WTC11 (cell line): ENCODE measurements at regions not wholly inside any gene's neighbourhood (a gene's known extent, or its start where the extent isn't known, plus 50 kb on each side); places are given as distances from the start of the nearest gene placed in this dataset.

Experiments
- ATAC-seq: fragments of 200-7000 bp; cut with Tn5 transposase; 2 replicates; pipeline ENCODE4 v1.10.0; 2021; ENCODE audit warnings: mild to moderate bottlenecking, moderate library complexity
- CTCF ChIA-PET: fragments of 300-600 bp; sonication (Branson Sonifier 250); formaldehyde crosslinking; loops from one replicate; lab custom pipeline; 2021; ENCODE audit warnings: antibody characterized with exemption; lab: Charles Lee
- POLR2A ChIA-PET: fragments of 350-600 bp; sonication (Branson Sonifier 250); formaldehyde crosslinking; loops from one replicate; lab custom pipeline; 2021; ENCODE audit warnings: antibody characterized with exemption; lab: Charles Lee
- DNase-seq: peaks from one replicate; pipeline ENCODE4 v3.0.0; 2021; ENCODE audit warnings: low spot score
- H3K27ac Mint-ChIP-seq: 2 replicates; pipeline ENCODE4 v1.8.0; 2021; ENCODE audit warnings: mixed read lengths
- H3K27me3 Mint-ChIP-seq: 2 replicates; pipeline ENCODE4 v1.8.0; 2021; ENCODE audit warnings: low read depth, mild to moderate bottlenecking, moderate library complexity, mixed read lengths
- H3K36me3 Mint-ChIP-seq: 2 replicates; pipeline ENCODE4 v1.8.0; 2021; ENCODE audit warnings: mixed read lengths
- H3K4me1 Mint-ChIP-seq: 2 replicates; pipeline ENCODE4 v1.8.0; 2022; ENCODE audit warnings: mixed read lengths
- H3K4me3 Mint-ChIP-seq: 2 replicates; pipeline ENCODE4 v1.8.0; 2021; ENCODE audit warnings: mild to moderate bottlenecking, moderate library complexity, mixed read lengths
- H3K9me3 Mint-ChIP-seq: 2 replicates; pipeline ENCODE4 v1.8.0; 2021; ENCODE audit warnings: mixed read lengths
- CDX4 ChIP-seq: fragments of 250-450 bp; sonication (Bioruptor Pico); IDR thresholded peaks from 2 replicates; pipeline ENCODE4 v1.9.0; 2021; ENCODE audit warnings: moderate library complexity, mild to moderate bottlenecking, inconsistent platforms, borderline replicate concordance
- EMX1 ChIP-seq: fragments of 250-450 bp; sonication (Bioruptor Pico); IDR thresholded peaks from 2 replicates; pipeline ENCODE4 v1.8.0; 2021; ENCODE audit warnings: mild to moderate bottlenecking
- ESRRA ChIP-seq: sonication (generic); formaldehyde crosslinking; IDR thresholded peaks from 2 replicates; pipeline ENCODE4 v1.8.1; 2022; ENCODE audit warnings: mild to moderate bottlenecking, missing genetic modification reagents, borderline replicate concordance
- MYBL2 ChIP-seq: sonication (generic); formaldehyde crosslinking; IDR thresholded peaks from 2 replicates; pipeline ENCODE4 v1.8.1; 2023; ENCODE audit warnings: mild to moderate bottlenecking, moderate library complexity, missing genetic modification reagents
- NFE2L1 ChIP-seq: sonication (generic); formaldehyde crosslinking; IDR thresholded peaks from 2 replicates; pipeline ENCODE4 v1.8.1; 2023; ENCODE audit warnings: missing genetic modification reagents
- NR1H2 ChIP-seq: sonication (generic); formaldehyde crosslinking; IDR thresholded peaks from 2 replicates; pipeline ENCODE4 v1.9.0; 2021; ENCODE audit warnings: mild to moderate bottlenecking, moderate library complexity, missing genetic modification reagents
- NR2C2 ChIP-seq: sonication (generic); formaldehyde crosslinking; IDR thresholded peaks from 2 replicates; pipeline ENCODE4 v1.8.0; 2022; ENCODE audit warnings: mild to moderate bottlenecking, missing genetic modification reagents
- PRDM15 ChIP-seq: sonication (generic); formaldehyde crosslinking; IDR thresholded peaks from 2 replicates; pipeline ENCODE4 v1.8.0; 2022; ENCODE audit warnings: missing genetic modification reagents
- RELA ChIP-seq: sonication (generic); formaldehyde crosslinking; IDR thresholded peaks from 2 replicates; pipeline ENCODE4 v1.8.1; 2022; ENCODE audit warnings: missing genetic modification reagents, mild to moderate bottlenecking, borderline replicate concordance
- ZNF281 ChIP-seq: sonication (generic); formaldehyde crosslinking; IDR thresholded peaks from 2 replicates; pipeline ENCODE4 v1.8.0; 2023; ENCODE audit warnings: mild to moderate bottlenecking, missing genetic modification reagents
- ZNF317 ChIP-seq: sonication (generic); formaldehyde crosslinking; IDR thresholded peaks from 2 replicates; pipeline ENCODE4 v1.8.1; 2023; ENCODE audit warnings: low read depth, mild to moderate bottlenecking, moderate library complexity, missing genetic modification reagents, borderline replicate concordance
- ZNF532 ChIP-seq: fragments of 250-450 bp; sonication (Bioruptor Pico); IDR thresholded peaks from 2 replicates; pipeline ENCODE4 v1.9.0; 2021; ENCODE audit warnings: mild to moderate bottlenecking, borderline replicate concordance
- ZSCAN18 ChIP-seq: fragments of 250-450 bp; sonication (Bioruptor Pico); IDR thresholded peaks from 2 replicates; pipeline ENCODE4 v2.1.2; 2022; ENCODE audit warnings: mild to moderate bottlenecking, moderate library complexity

- H3K9me3 Mint-ChIP-seq = peaks cover 19% of the 10 kb centered on the region
- H3K4me1 Mint-ChIP-seq = peaks cover 7% of the 10 kb centered on the region
- H3K27ac Mint-ChIP-seq = no peak overlapping the region
- no peaks in the 10 kb centered on the region; the same call in 1 of the 2 replicates for H3K36me3 Mint-ChIP-seq
- H3K4me3 Mint-ChIP-seq = no peak overlapping the region
- CTCF ChIA-PET = no interaction called here
- DNase-seq (no peak), ATAC-seq (no peak)
- POLR2A ChIA-PET = no interaction called here
- H3K27me3 Mint-ChIP-seq = no peaks in the 10 kb centered on the region
- TF ChIP-seq NR2C2 (CRISPR knock-in tag) = no peak
- no peak for TF ChIP-seq NFE2L1 (CRISPR knock-in tag)
- no peak for TF ChIP-seq ESRRA (CRISPR knock-in tag)
- TF ChIP-seq ZNF532 (CRISPR knock-in tag) = no peak
- no peak for TF ChIP-seq RELA (CRISPR knock-in tag)
- no peak for TF ChIP-seq MYBL2 (CRISPR knock-in tag)
- TF ChIP-seq CDX4 (CRISPR knock-in tag) = no peak
- TF ChIP-seq NR1H2 (CRISPR knock-in tag) = no peak
- no peak for TF ChIP-seq ZNF317 (CRISPR knock-in tag)
- no peak for TF ChIP-seq ZSCAN18 (CRISPR knock-in tag)
- TF ChIP-seq ZNF281 (CRISPR knock-in tag) = no peak
- no peak for TF ChIP-seq EMX1
- TF ChIP-seq PRDM15 (CRISPR knock-in tag) = no peak
Measured at GRCh38 chr4:97412331-97412730, 730.9 kb downstream of the STPG2 start.
